ENCODE measurements at regions not wholly inside any gene's neighbourhood (a gene's known extent, or its start where the extent isn't known, plus 50 kb on each side); places are given as distances from the start of the nearest gene placed in this dataset.
A peak's percentile ranks its signal among the peaks of the same experiment; 100 is the strongest.
"Not testable (repeated sequence)": the region's sequence is repeated elsewhere in the genome, so short reads cannot be mapped to it uniquely, and the experiment has no call there.

DNA sequence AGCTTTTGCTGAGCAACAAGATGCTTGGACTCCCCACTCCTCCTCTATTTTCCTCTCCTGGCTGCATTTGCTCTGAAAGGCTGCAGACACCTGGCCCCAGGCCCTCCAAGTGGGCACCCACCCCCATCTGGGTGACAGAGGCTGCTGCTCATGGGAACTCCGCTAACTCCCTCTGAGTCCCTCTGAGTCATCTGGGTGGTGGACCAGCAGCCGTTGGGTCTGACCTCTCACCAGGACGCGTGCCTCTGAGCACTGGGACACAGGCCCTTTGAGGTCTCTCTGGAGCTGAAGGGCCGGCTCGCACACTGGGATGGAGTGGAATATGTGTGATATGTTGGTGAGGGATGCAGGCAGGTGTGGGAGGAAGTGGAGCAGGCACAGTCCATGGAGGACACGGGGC, 82.9 kb downstream of the ARHGAP11B start:
- intact Hi-C loops (cut with micrococcal nuclease); H3K4me1 Mint-ChIP-seq; H3K36me3 Mint-ChIP-seq; CTCF ChIA-PET; H3K36me3 ChIP-seq (ENCODE audit: control insufficient read depth in 2 of 3, insufficient read depth in 3 of 3, low read length in 3 of 3); ATAC-seq; H3K9me3 Mint-ChIP-seq; POLR2A ChIA-PET; H3K9me3 ChIP-seq (ENCODE audit: control insufficient read depth in 2 of 3, low read length in 3 of 3); H3K27ac Mint-ChIP-seq; H3K27me3 Mint-ChIP-seq; H3K27ac ChIP-seq (ENCODE audit: low read depth, low read length); H3K27me3 ChIP-seq (ENCODE audit: control insufficient read depth in 2 of 2, insufficient read depth in 2 of 2, low read length in 2 of 2); DNase-seq; H3K4me3 ChIP-seq (ENCODE audit: low read length); H3K4me1 ChIP-seq (ENCODE audit: control insufficient read depth in 2 of 2, insufficient read depth in 2 of 2, low read length in 2 of 2); H3K4me3 Mint-ChIP-seq: not testable (repeated sequence)

GRCh38 chr15:30718038-30718643, 92.2 kb downstream of the ARHGAP11B start:
- peaks cover 0 to 19% (median 3%) of the 10 kb centered on the region in 5 donors for H3K36me3 Mint-ChIP-seq
- H3K4me1 ChIP-seq (ENCODE audit: control insufficient read depth in 2 of 2, insufficient read depth in 2 of 2, low read length in 2 of 2); H3K9me3 ChIP-seq (ENCODE audit: control insufficient read depth in 2 of 3, low read length in 3 of 3); ATAC-seq; DNase-seq; H3K27me3 Mint-ChIP-seq; H3K27ac Mint-ChIP-seq; H3K4me3 ChIP-seq (ENCODE audit: low read length); H3K27ac ChIP-seq (ENCODE audit: low read depth, low read length); H3K27me3 ChIP-seq (ENCODE audit: control insufficient read depth in 2 of 2, insufficient read depth in 2 of 2, low read length in 2 of 2); H3K9me3 Mint-ChIP-seq; intact Hi-C loops (cut with micrococcal nuclease); POLR2A ChIA-PET; H3K4me3 Mint-ChIP-seq; CTCF ChIA-PET; H3K36me3 ChIP-seq (ENCODE audit: control insufficient read depth in 2 of 3, insufficient read depth in 3 of 3, low read length in 3 of 3): not testable (repeated sequence)
- H3K4me1 Mint-ChIP-seq: peaks cover 0 to 14% (median 4%) of the 10 kb centered on the region in 7 donors

GRCh38 chr15:30719363-30719762, 93.4 kb downstream of the ARHGAP11B start:
- Mint-ChIP-seq H3K36me3 (peaks cover 0 to 31% (median 8%) of the 10 kb centered on the region in 5 donors), H3K4me1 (peaks cover 0 to 18% (median 0%) of the 10 kb centered on the region in 7 donors), H3K4me3 (peak overlapping the region in 1 of 10 donors; percentile 48), H3K27ac (peak overlapping the region in 1 of 9 donors; percentile 80)
- H3K27ac ChIP-seq (ENCODE audit: low read depth, low read length); H3K9me3 ChIP-seq (ENCODE audit: control insufficient read depth in 2 of 3, low read length in 3 of 3); H3K4me3 ChIP-seq (ENCODE audit: low read length); H3K4me1 ChIP-seq (ENCODE audit: control insufficient read depth in 2 of 2, insufficient read depth in 2 of 2, low read length in 2 of 2); POLR2A ChIA-PET; H3K36me3 ChIP-seq (ENCODE audit: control insufficient read depth in 2 of 3, insufficient read depth in 3 of 3, low read length in 3 of 3); ATAC-seq; H3K27me3 ChIP-seq (ENCODE audit: control insufficient read depth in 2 of 2, insufficient read depth in 2 of 2, low read length in 2 of 2); H3K9me3 Mint-ChIP-seq; CTCF ChIA-PET; intact Hi-C loops (cut with micrococcal nuclease); H3K27me3 Mint-ChIP-seq: not testable (repeated sequence)
- DNase-seq: peak in 1 of 9 donors; percentile 2

DNA sequence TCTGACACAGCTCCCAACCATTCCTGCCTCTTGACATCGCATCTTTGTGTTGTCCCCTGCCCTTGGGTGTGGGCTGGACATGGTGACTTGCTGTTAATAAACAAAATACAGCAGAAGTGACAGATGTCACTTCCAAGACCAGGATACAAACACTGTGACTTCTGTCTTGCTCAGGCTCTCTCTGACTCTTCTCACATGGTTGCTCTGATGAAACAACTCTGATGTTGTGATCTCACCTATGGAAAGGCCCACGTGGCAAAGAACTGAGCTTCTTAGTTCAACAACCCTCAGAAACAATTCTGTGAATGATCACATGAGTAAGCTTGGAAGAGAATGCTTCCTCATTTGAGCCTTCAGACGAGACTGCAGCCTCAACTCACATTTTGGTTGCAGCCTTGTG, 94.9 kb downstream of the ARHGAP11B start:
- not testable (repeated sequence) for H3K9me3 Mint-ChIP-seq

GRCh38 chr15:30721529-30721928, 95.6 kb downstream of the ARHGAP11B start:
- POLR2A ChIA-PET; intact Hi-C loops (cut with micrococcal nuclease); H3K9me3 ChIP-seq (ENCODE audit: control insufficient read depth in 2 of 3, low read length in 3 of 3); H3K4me3 Mint-ChIP-seq; H3K27me3 ChIP-seq (ENCODE audit: control insufficient read depth in 2 of 2, insufficient read depth in 2 of 2, low read length in 2 of 2); H3K36me3 ChIP-seq (ENCODE audit: control insufficient read depth in 2 of 3, insufficient read depth in 3 of 3, low read length in 3 of 3); CTCF ChIA-PET; ATAC-seq; H3K4me3 ChIP-seq (ENCODE audit: low read length); H3K27me3 Mint-ChIP-seq; H3K4me1 ChIP-seq (ENCODE audit: control insufficient read depth in 2 of 2, insufficient read depth in 2 of 2, low read length in 2 of 2); DNase-seq; H3K27ac Mint-ChIP-seq; H3K27ac ChIP-seq (ENCODE audit: low read depth, low read length); H3K9me3 Mint-ChIP-seq: not testable (repeated sequence)
- peaks cover 0 to 18% (median 0%) of the 10 kb centered on the region in 7 donors for H3K4me1 Mint-ChIP-seq
- peaks cover 0 to 45% (median 18%) of the 10 kb centered on the region in 5 donors for H3K36me3 Mint-ChIP-seq

More for the DNA sequence above, 94.9 kb downstream of the ARHGAP11B start:
- Mint-ChIP-seq H3K4me1 (peaks cover 0 to 18% (median 0%) of the 10 kb centered on the region in 7 donors), H3K36me3 (peaks cover 0 to 40% (median 12%) of the 10 kb centered on the region in 5 donors)
- H3K27ac Mint-ChIP-seq; DNase-seq; POLR2A ChIA-PET; H3K9me3 ChIP-seq (ENCODE audit: control insufficient read depth in 2 of 3, low read length in 3 of 3); H3K27me3 Mint-ChIP-seq; intact Hi-C loops (cut with micrococcal nuclease); ATAC-seq; H3K4me3 ChIP-seq (ENCODE audit: low read length); H3K27ac ChIP-seq (ENCODE audit: low read depth, low read length); H3K27me3 ChIP-seq (ENCODE audit: control insufficient read depth in 2 of 2, insufficient read depth in 2 of 2, low read length in 2 of 2); H3K36me3 ChIP-seq (ENCODE audit: control insufficient read depth in 2 of 3, insufficient read depth in 3 of 3, low read length in 3 of 3); CTCF ChIA-PET; H3K4me1 ChIP-seq (ENCODE audit: control insufficient read depth in 2 of 2, insufficient read depth in 2 of 2, low read length in 2 of 2); H3K4me3 Mint-ChIP-seq: not testable (repeated sequence)

- intact Hi-C loops (cut with micrococcal nuclease): loop anchor here in 1 of 2 donors (2.0 kb wide), 1 partner anchor 51 kb away; no protein-coding TSS in a partner anchor
- H3K9me3 Mint-ChIP-seq; ATAC-seq; H3K4me1 ChIP-seq (ENCODE audit: control insufficient read depth in 2 of 2, insufficient read depth in 2 of 2, low read length in 2 of 2); H3K4me3 Mint-ChIP-seq; H3K27ac ChIP-seq (ENCODE audit: low read depth, low read length); H3K27me3 ChIP-seq (ENCODE audit: control insufficient read depth in 2 of 2, insufficient read depth in 2 of 2, low read length in 2 of 2); H3K9me3 ChIP-seq (ENCODE audit: control insufficient read depth in 2 of 3, low read length in 3 of 3); POLR2A ChIA-PET; H3K36me3 ChIP-seq (ENCODE audit: control insufficient read depth in 2 of 3, insufficient read depth in 3 of 3, low read length in 3 of 3); CTCF ChIA-PET; DNase-seq; H3K27me3 Mint-ChIP-seq; H3K4me3 ChIP-seq (ENCODE audit: low read length): not testable (repeated sequence)
- peak overlapping the region in 1 of 9 donors; percentile 43 for H3K27ac Mint-ChIP-seq
- peaks cover 0 to 48% (median 16%) of the 10 kb centered on the region in 5 donors for H3K36me3 Mint-ChIP-seq
- H3K4me1 Mint-ChIP-seq: peaks cover 0 to 15% (median 0%) of the 10 kb centered on the region in 7 donors
Measured at GRCh38 chr15:30723540-30724175, 97.7 kb downstream of the ARHGAP11B start.

All from naive thymus-derived CD4-positive, alpha-beta T cell (primary cell).